Kidney epithelial cell (primary cell): ENCODE measurements at regions not wholly inside any gene's neighbourhood (a gene's known extent, or its start where the extent isn't known, plus 50 kb on each side); places are given as distances from the start of the nearest gene placed in this dataset.

Experiments
- DNase-seq: peaks from one replicate; pipeline ENCODE4 v3.0.0-alpha.2; 2010; ENCODE audit warnings: low read depth
- H3K27me3 ChIP-seq: 2 replicates; pipeline ENCODE4 v1.6.0; 2011; ENCODE audit warnings: low read length; ENCODE audit not compliant: control insufficient read depth, insufficient read depth
- H3K36me3 ChIP-seq: 2 replicates; pipeline ENCODE4 v1.5.1; 2011; ENCODE audit warnings: low read length; ENCODE audit not compliant: control insufficient read depth, insufficient read depth
- H3K4me3 ChIP-seq: 2 replicates; pipeline ENCODE4 v1.5.1; 2011; ENCODE audit warnings: low read depth, mild to moderate bottlenecking, control low read depth, low read length
- TF ChIP-seq, protein P1 (sequence below): IDR thresholded peaks from 2 replicates; pipeline ENCODE4 v1.5.1; 2011; ENCODE audit warnings: mild to moderate bottlenecking, moderate library complexity, low read length, control low read depth, inconsistent platforms; ENCODE audit not compliant: insufficient read depth, poor library complexity, severe bottlenecking

GRCh38 chr10:29055101-29055500, 233.8 kb upstream of the LYZL1 start:
- no peak overlapping the region for H3K4me3 ChIP-seq
- H3K36me3 ChIP-seq, result no peaks in the 10 kb centered on the region
- no peaks in the 10 kb centered on the region for H3K27me3 ChIP-seq
- TF ChIP-seq, protein P1, sequence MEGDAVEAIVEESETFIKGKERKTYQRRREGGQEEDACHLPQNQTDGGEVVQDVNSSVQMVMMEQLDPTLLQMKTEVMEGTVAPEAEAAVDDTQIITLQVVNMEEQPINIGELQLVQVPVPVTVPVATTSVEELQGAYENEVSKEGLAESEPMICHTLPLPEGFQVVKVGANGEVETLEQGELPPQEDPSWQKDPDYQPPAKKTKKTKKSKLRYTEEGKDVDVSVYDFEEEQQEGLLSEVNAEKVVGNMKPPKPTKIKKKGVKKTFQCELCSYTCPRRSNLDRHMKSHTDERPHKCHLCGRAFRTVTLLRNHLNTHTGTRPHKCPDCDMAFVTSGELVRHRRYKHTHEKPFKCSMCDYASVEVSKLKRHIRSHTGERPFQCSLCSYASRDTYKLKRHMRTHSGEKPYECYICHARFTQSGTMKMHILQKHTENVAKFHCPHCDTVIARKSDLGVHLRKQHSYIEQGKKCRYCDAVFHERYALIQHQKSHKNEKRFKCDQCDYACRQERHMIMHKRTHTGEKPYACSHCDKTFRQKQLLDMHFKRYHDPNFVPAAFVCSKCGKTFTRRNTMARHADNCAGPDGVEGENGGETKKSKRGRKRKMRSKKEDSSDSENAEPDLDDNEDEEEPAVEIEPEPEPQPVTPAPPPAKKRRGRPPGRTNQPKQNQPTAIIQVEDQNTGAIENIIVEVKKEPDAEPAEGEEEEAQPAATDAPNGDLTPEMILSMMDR, result no peak
- DNase-seq, result no peak

DNA sequence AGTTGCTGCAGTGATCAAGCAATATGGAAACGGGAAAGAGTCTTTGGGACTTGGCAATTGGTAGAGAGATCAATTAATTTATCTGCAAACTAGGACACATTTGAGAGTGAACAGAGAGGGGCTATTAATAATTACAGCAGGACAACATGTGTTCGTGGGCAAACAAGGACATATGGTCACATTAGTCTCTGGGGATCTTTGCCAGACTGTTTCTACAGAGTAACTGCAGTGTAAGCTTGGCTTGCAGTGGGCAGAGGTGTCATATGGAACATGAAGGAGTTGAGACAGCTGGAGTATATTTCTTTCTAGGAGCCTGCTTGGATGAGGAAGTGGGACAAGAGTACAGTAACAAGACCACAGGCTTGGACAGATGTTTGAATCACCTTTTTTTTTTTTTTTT, 232.1 kb upstream of the LYZL1 start:
- no peaks in the 10 kb centered on the region for H3K27me3 ChIP-seq
- no peak overlapping the region for H3K4me3 ChIP-seq
- DNase-seq, result no peak
- TF ChIP-seq, protein P1, result no peak
- no peaks in the 10 kb centered on the region for H3K36me3 ChIP-seq

DNA sequence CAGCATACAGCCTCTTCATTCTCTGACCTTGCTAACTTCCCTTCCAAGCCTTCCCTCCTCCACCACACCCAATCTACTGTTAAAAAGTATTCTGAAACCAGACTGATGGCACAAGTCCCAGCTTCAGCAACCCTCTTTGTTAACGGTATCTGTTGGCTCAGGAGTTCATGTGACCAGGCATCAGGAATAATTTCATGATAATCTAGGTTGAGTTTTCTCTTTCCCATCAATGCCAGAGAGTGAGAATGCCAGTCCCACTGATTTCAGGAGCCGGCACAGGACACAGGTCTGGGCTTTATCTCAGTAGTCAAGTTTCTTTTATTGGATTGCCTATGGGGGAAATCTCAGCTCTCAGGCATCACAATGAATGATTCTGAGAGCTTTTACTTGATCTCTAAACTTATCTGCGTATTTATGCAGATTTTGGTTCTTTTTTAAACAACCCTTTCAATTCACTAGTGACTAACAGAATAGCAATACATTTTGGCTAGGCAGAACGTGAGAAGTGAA, 231.0 kb upstream of the LYZL1 start:
- Histone ChIP-seq H3K4me3 (no peak overlapping the region), H3K27me3 (no peaks in the 10 kb centered on the region), H3K36me3 (no peaks in the 10 kb centered on the region)
- DNase-seq, result no peak
- TF ChIP-seq, protein P1, result no peak

DNA sequence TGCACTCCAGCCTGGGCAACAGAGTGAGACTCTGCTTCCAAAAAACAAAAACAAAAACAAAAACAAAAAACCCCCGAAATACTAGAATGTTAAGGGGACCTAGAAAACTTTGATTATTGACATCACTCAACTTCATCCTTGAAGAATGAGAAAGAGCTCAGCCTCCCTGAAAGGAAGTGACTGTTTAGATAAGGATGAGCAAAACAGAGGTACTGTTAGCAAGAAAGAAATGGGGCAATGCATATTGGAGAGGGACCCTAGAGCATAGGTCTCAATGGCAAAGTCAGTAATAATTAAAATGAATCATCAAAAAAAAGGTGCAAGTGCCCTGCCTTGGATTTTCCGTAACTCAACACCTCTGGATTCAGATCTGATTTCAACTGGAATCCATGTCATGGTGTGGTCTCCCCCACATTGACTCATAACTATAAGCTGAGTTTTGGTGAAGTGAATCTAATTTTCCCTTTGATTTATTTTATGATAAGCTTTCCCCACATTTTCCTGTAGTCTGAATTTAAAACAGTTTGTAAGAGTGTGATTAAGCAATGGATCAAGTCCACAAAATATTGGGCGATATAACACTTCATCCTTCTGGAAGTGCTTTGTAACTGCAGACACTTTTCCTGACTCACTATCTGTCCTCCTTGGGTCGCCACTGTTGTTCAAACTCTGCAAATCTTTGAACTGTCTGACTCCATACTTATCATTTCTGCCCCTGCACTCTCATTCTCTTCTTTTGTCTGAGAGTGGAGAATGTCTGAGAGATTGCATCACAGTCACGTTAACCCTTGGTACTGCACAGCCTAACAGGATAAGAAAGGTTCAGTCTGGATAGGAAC, 224.8 kb upstream of the LYZL1 start:
- H3K4me3 ChIP-seq, result no peak overlapping the region
- TF ChIP-seq, protein P1, result no peak
- no peak for DNase-seq
- H3K36me3 ChIP-seq, result no peaks in the 10 kb centered on the region
- no peaks in the 10 kb centered on the region for H3K27me3 ChIP-seq

DNA sequence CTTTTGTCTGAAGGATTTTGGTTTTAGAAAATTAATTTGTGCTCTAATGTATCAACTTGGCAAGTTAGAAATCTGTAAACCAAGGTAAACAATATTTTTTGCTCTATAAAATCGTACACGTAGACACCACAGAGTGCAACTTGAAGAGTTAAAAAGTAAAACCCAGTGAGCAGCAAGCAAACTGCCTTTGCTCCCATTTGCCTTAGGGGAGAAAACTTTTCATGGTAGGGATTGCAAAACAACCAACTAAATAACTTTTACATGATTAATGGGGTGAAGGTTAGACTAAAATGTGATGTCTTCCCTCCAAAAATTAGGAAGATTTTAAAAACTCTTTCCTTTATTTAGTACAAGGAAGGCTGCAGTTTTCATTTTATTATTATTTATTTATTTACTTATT, 224.2 kb upstream of the LYZL1 start:
- DNase-seq, result no peak
- H3K4me3 ChIP-seq, result no peak overlapping the region
- TF ChIP-seq, protein P1, result no peak
- H3K36me3 ChIP-seq, result no peaks in the 10 kb centered on the region
- H3K27me3 ChIP-seq, result no peaks in the 10 kb centered on the region
